ENCODE measurements at regions not wholly inside any gene's neighbourhood (a gene's known extent, or its start where the extent isn't known, plus 50 kb on each side); places are given as distances from the start of the nearest gene placed in this dataset.

DNA sequence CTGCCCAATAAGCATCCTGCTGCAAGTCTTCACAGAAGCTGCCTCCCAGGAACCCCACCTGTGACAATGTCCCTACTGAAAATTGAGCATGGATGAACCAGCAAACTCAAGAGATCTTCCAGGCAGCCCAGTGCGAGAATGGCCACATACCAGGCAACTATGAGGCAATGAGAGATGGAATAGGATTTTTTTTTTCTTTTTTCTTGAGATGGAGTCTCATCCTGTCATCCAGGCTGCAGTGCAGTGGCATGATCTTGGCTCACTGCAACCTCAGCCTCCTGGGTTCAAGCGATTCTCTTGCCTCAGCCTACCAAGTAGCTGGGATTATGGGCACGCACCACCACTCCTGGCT is 60.9 kb upstream of the ARL8B start:
- CTCF ChIA-PET, result interaction anchor here (6.7 kb wide), 1 partner anchor 350 kb away, joined by 86 read pairs; no protein-coding TSS in a partner anchor
- Histone ChIP-seq H2AFZ (ENCODE audit: low read depth, low read length, poor library complexity, severe bottlenecking) (no peak overlapping the region), H4K20me1 (ENCODE audit: insufficient read depth) (no peaks in the 10 kb centered on the region), H3K79me2 (ENCODE audit: insufficient read depth, low read length) (no peaks in the 10 kb centered on the region), H3K9me3 (ENCODE audit: control insufficient read depth in 1 of 2, insufficient read depth in 1 of 2, low read depth in 1 of 2, low read length in 2 of 2) (no peaks in the 10 kb centered on the region), H3K4me2 (ENCODE audit: low read length) (no peak overlapping the region; the same call in 1 of the 2 replicates), H3K4me1 (ENCODE audit: control insufficient read depth in 1 of 2, insufficient read depth in 2 of 2, low read length in 2 of 2) (peaks cover 0 to 17% of the 10 kb centered on the region in 2 experiments; a peak in 2 of 4 replicates), H3K4me3 (replicated peaks in 1 of 2; ENCODE audit: low read depth in 1 of 2, low read length in 2 of 2) (no peak overlapping the region), H3K36me3 (ENCODE audit: control insufficient read depth in 1 of 2, insufficient read depth in 2 of 2, low read length in 2 of 2) (no peaks in the 10 kb centered on the region), H3K9ac (ENCODE audit: low read length) (no peak overlapping the region), H3K9me2 (ENCODE audit: insufficient read depth) (no peaks in the 10 kb centered on the region), H3K27me3 (ENCODE audit: insufficient read depth, low read length) (no peaks in the 10 kb centered on the region), H3K27ac (ENCODE audit: low read depth, low read length) (no peak overlapping the region)
- TF ChIP-seq ZBTB33 (IDR thresholded peaks at IDR 0.05; ENCODE audit: extremely low read depth, insufficient replicate concordance, low read length) (no peak), POLR2AphosphoS5 (IDR thresholded peaks at IDR 0.05; ENCODE audit: low read depth, low read length) (no peak), SP1 (IDR thresholded peaks at IDR 0.05; ENCODE audit: low read depth) (no peak), ZFX (IDR thresholded peaks at IDR 0.05) (no peak)
- DNase-seq (ENCODE audit: low read depth, low spot score) (no peak), ATAC-seq (no peak)
- RAD21 ChIA-PET (ENCODE audit: low non-redundant PET in 1 of 2, low total read pairs in 2 of 2, uncharacterized antibody in 2 of 2, unreplicated experiment in 2 of 2), result no interaction called here
- intact Hi-C loops (cut with micrococcal nuclease), result no loop called here
- POLR2A ChIA-PET, result no interaction called here
- BruUV-seq (replicated peaks), result no TSS peak

DNA sequence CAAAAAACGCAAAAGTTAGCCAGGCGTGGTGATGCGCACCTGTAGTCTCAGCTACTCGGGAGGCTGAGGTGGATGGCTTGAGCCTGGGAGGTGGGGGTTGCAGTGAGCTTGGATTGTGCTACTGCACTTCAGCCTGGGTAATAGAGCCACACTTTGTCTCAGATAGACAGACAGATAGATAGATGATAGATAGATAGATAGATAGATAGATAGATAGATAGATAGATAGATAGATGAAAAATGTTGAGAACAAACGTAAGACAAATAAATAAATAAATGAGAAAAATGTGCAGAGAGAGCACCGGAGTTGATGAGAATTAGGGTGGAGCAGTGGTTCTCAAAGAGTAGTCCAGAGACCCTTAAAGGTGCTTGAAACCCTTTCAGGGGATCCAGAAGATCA is 58.4 kb upstream of the ARL8B start:
- ChIA-PET RAD21 (ENCODE audit: low non-redundant PET in 1 of 2, low total read pairs in 2 of 2, uncharacterized antibody in 2 of 2, unreplicated experiment in 2 of 2) (no interaction called here), CTCF (no interaction called here), POLR2A (no interaction called here)
- H4K20me1 ChIP-seq (ENCODE audit: insufficient read depth), result no peaks in the 10 kb centered on the region
- H3K9ac ChIP-seq (ENCODE audit: low read length), result no peak overlapping the region
- no peaks in the 10 kb centered on the region for H3K9me3 ChIP-seq (ENCODE audit: control insufficient read depth in 1 of 2, insufficient read depth in 1 of 2, low read depth in 1 of 2, low read length in 2 of 2)
- no peak overlapping the region for H3K4me2 ChIP-seq (ENCODE audit: low read length)
- no peaks in the 10 kb centered on the region for H3K27me3 ChIP-seq (ENCODE audit: insufficient read depth, low read length)
- H3K4me1 ChIP-seq (ENCODE audit: control insufficient read depth in 1 of 2, insufficient read depth in 2 of 2, low read length in 2 of 2), result peaks cover 0 to 12% of the 10 kb centered on the region in 2 experiments; a peak in 2 of 4 replicates
- H2AFZ ChIP-seq (ENCODE audit: low read depth, low read length, poor library complexity, severe bottlenecking), result no peak overlapping the region
- no peak overlapping the region for H3K4me3 ChIP-seq (replicated peaks in 1 of 2; ENCODE audit: low read depth in 1 of 2, low read length in 2 of 2)
- BruUV-seq (replicated peaks), result no TSS peak
- H3K36me3 ChIP-seq (ENCODE audit: control insufficient read depth in 1 of 2, insufficient read depth in 2 of 2, low read length in 2 of 2), result no peaks in the 10 kb centered on the region
- ATAC-seq (no peak), DNase-seq (ENCODE audit: low read depth, low spot score) (no peak)
- no peaks in the 10 kb centered on the region for H3K79me2 ChIP-seq (ENCODE audit: insufficient read depth, low read length)
- intact Hi-C loops (cut with micrococcal nuclease), result no loop called here
- no peak overlapping the region for H3K27ac ChIP-seq (ENCODE audit: low read depth, low read length)
- H3K9me2 ChIP-seq (ENCODE audit: insufficient read depth), result no peaks in the 10 kb centered on the region
- TF ChIP-seq POLR2AphosphoS5 (IDR thresholded peaks at IDR 0.05; ENCODE audit: low read depth, low read length), result no peak
- TF ChIP-seq, protein P1, sequence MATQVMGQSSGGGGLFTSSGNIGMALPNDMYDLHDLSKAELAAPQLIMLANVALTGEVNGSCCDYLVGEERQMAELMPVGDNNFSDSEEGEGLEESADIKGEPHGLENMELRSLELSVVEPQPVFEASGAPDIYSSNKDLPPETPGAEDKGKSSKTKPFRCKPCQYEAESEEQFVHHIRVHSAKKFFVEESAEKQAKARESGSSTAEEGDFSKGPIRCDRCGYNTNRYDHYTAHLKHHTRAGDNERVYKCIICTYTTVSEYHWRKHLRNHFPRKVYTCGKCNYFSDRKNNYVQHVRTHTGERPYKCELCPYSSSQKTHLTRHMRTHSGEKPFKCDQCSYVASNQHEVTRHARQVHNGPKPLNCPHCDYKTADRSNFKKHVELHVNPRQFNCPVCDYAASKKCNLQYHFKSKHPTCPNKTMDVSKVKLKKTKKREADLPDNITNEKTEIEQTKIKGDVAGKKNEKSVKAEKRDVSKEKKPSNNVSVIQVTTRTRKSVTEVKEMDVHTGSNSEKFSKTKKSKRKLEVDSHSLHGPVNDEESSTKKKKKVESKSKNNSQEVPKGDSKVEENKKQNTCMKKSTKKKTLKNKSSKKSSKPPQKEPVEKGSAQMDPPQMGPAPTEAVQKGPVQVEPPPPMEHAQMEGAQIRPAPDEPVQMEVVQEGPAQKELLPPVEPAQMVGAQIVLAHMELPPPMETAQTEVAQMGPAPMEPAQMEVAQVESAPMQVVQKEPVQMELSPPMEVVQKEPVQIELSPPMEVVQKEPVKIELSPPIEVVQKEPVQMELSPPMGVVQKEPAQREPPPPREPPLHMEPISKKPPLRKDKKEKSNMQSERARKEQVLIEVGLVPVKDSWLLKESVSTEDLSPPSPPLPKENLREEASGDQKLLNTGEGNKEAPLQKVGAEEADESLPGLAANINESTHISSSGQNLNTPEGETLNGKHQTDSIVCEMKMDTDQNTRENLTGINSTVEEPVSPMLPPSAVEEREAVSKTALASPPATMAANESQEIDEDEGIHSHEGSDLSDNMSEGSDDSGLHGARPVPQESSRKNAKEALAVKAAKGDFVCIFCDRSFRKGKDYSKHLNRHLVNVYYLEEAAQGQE (IDR thresholded peaks at IDR 0.05; ENCODE audit: low read depth), result no peak
- no peak for TF ChIP-seq EZH2phosphoT487 (IDR thresholded peaks at IDR 0.05; ENCODE audit: borderline replicate concordance)
- TF ChIP-seq EGR1 (IDR thresholded peaks at IDR 0.05; ENCODE audit: low read depth), result no peak
- no peak for TF ChIP-seq POLR2A (IDR thresholded peaks at IDR 0.05; ENCODE audit: borderline replicate concordance, extremely low read depth, insufficient read depth, insufficient read length)
- TF ChIP-seq SP1 (IDR thresholded peaks at IDR 0.05; ENCODE audit: low read depth), result no peak
- TF ChIP-seq SRF (IDR thresholded peaks at IDR 0.05; ENCODE audit: low read depth), result no peak
- TF ChIP-seq SIN3A (IDR thresholded peaks at IDR 0.05; ENCODE audit: low read depth), result no peak
- TF ChIP-seq YY1 (IDR thresholded peaks at IDR 0.05; ENCODE audit: extremely low read depth, insufficient replicate concordance, low read depth, low read length), result no peak
- TF ChIP-seq ZBTB33 (IDR thresholded peaks at IDR 0.05; ENCODE audit: extremely low read depth, insufficient replicate concordance, low read length), result no peak
- TF ChIP-seq ATF3 (IDR thresholded peaks at IDR 0.05), result no peak
- no peak for TF ChIP-seq ZFX (IDR thresholded peaks at IDR 0.05)
- no peak for TF ChIP-seq CBX3 (IDR thresholded peaks at IDR 0.05; ENCODE audit: low read depth)

All from HCT116 (cell line).